Kidney epithelial cell (primary cell): ENCODE measurements at regions not wholly inside any gene's neighbourhood (a gene's known extent, or its start where the extent isn't known, plus 50 kb on each side); places are given as distances from the start of the nearest gene placed in this dataset.

Experiments used
- DNase-seq: peaks from one replicate; pipeline ENCODE4 v3.0.0-alpha.2; 2010; ENCODE audit warnings: low read depth
- H3K27me3 ChIP-seq: 2 replicates; pipeline ENCODE4 v1.6.0; 2011; ENCODE audit warnings: low read length; ENCODE audit not compliant: control insufficient read depth, insufficient read depth
- H3K36me3 ChIP-seq: 2 replicates; pipeline ENCODE4 v1.5.1; 2011; ENCODE audit warnings: low read length; ENCODE audit not compliant: control insufficient read depth, insufficient read depth
- H3K4me3 ChIP-seq: 2 replicates; pipeline ENCODE4 v1.5.1; 2011; ENCODE audit warnings: low read depth, mild to moderate bottlenecking, control low read depth, low read length
- CTCF ChIP-seq: IDR thresholded peaks from 2 replicates; pipeline ENCODE4 v1.5.1; 2011; ENCODE audit warnings: mild to moderate bottlenecking, moderate library complexity, low read length, control low read depth, inconsistent platforms; ENCODE audit not compliant: insufficient read depth, poor library complexity, severe bottlenecking

GRCh38 chr2:114083717-114084387, 194.0 kb downstream of the ACTR3 start:
- TF ChIP-seq CTCF = no peak
- no peak for DNase-seq
- no peak overlapping the region for H3K4me3 ChIP-seq
- H3K27me3 ChIP-seq = no peaks in the 10 kb centered on the region
- H3K36me3 ChIP-seq = no peaks in the 10 kb centered on the region

- Histone ChIP-seq H3K4me3 (no peak overlapping the region), H3K27me3 (no peaks in the 10 kb centered on the region), H3K36me3 (no peaks in the 10 kb centered on the region)
- DNase-seq = no peak
- TF ChIP-seq CTCF = no peak
Observed at GRCh38 chr2:114085238-114085637, 195.3 kb downstream of the ACTR3 start.

GRCh38 chr2:114085992-114086391, 196.1 kb downstream of the ACTR3 start:
- H3K4me3 ChIP-seq = no peak overlapping the region
- TF ChIP-seq CTCF = no peak
- H3K27me3 ChIP-seq = no peaks in the 10 kb centered on the region
- H3K36me3 ChIP-seq = no peaks in the 10 kb centered on the region
- DNase-seq = no peak

DNA sequence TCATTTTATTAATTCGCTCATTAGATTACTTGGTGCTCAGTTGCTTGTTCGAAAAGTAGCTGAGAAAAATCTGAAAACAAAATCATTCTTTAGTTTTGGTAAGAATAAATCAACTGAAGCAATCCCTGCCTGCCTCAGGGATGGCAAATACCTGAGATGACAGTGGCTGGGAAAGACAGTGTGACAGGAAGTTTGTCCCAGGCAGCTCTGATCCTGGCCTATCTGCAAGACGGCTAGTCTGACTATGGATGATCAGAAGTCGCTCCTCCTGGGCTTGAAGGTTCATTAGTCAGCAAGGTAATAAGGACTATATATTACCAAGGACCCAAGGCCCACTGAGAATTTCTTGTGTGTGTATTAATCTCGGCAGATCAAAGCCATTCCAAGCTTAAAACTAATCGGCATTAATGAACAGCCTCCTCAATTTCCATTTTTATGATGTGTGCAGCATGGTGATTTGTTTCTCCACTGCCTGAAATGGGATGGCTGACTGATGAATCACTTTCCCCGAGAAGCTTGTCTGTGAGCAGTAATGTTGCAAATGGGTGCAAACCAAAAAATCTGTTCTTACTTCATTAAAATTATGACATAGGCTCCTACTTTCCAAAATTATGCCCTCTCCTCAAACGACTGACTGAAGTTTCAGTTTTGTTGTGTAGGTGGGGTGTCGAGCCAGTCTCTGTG, 199.9 kb downstream of the ACTR3 start:
- no peaks in the 10 kb centered on the region for H3K27me3 ChIP-seq

GRCh38 chr2:114091010-114091409, 201.1 kb downstream of the ACTR3 start:
- no peak for TF ChIP-seq CTCF
- Histone ChIP-seq H3K4me3 (no peak overlapping the region), H3K27me3 (no peaks in the 10 kb centered on the region), H3K36me3 (no peaks in the 10 kb centered on the region)
- no peak for DNase-seq

More for the DNA sequence above, 199.9 kb downstream of the ACTR3 start:
- DNase-seq = no peak
- no peaks in the 10 kb centered on the region for H3K36me3 ChIP-seq
- H3K4me3 ChIP-seq = no peak overlapping the region
- TF ChIP-seq CTCF = no peak
